ENCODE measurements at regions not wholly inside any gene's neighbourhood (a gene's known extent, or its start where the extent isn't known, plus 50 kb on each side); places are given as distances from the start of the nearest gene placed in this dataset.

DNA sequence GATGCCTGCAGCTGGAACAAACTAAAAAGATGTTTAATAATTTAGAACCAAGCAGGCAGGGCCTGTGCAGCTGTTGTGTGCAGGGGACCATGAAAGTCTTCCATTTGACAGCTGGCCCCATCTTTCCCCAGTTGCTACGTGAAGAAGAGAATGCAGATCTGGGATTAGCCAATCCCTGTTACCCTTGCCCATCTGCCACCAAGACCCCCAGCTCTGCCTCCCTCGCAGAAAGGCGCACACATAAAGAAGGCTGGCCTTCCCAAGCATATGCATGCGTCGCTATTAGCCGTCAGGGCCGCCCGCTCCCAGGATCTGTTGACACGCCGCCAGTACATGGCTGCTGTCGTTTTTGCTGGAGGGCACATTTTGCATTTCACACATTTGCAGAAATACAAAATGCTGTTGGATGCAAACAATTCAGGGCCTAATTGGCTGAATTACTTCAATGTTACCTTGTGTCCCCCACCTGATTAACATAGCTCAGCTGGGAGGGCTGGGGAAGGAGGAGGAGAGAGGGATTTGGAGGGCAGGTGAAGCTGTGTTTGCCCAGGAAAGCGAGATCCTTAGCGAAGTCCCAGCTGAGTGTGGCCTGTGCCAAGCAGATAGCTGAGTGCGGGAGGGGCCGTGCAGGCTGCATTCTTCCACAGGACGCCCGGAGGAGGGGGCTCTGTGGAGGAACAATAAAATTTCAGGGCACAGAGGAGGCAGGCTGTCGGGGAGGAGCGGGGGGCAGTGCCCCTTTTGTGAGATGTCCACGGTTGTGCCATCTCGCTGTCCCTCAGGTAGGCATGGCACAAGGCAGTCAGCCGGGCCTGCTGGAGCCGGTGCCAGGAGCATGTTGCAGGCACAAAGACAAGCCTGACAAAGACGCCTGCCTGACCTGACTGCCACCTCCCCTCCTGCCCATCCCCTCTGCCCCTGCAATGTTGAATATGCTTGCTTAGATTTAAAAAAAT, 443.0 kb upstream of the MKI67 start (continued):
- TF ChIP-seq FOXA2 (IDR thresholded peaks at IDR 0.05) (no peak), RXRA (IDR thresholded peaks at IDR 0.05) (no peak)

DNA sequence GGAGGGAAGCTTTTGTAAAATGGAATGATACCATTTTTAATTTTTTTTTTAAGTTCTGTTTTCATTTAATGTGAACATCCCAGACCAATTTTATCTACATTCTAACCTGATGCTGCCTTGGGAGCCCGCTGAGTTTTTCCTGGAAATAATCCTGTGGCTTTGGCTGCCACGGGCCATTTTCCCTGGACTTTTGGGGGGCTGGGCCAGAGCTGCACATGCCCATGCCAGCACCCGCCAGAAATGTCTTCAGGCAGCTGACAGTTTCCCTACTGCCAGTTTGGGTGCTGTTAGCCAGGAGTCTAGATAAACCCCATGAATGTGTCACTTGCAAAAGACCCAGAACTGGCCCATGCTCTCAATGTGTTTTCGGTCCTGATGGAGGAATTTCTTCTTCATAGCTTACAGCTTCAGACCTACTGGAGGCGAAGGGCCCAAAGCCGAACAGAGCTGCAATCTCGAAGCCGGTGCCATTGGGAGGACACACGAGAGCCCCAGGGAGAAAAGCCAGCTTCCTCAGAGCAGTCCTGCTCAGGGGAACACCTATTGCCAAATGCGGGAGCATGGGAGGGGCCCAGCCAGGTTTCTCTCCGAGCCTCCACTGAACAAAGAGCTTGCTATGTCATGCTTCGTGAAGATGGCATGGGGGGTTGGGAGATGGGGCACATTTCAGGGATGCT, 444.2 kb upstream of the MKI67 start:
- DNase-seq (ENCODE audit: low spot score), result no peak

DNA sequence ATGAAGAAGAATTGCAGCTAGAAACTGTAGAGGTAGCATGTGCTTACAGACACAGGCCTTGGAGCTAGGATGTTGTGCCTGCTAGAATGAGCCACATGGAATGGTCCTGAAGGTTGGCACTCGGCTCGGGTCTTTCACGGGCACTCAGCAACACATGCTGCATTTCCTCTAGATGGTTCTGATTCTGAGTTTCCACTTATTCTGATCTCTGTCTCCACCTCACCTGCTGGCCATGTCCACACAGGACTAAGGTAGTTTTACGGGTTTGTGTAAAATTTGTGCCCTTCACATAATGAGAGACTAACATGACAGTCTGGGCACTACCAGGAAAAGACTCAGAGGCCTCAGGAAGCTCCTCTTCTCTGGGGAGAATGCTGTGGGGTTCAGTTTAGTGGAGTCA, 444.8 kb upstream of the MKI67 start:
- H3K4me3 ChIP-seq (ENCODE audit: low read depth in 1 of 3, low read length in 3 of 3), result no peak overlapping the region
- H3K27ac ChIP-seq (ENCODE audit: low read depth in 1 of 2, low read length in 2 of 2), result no peak overlapping the region
- H3K4me1 ChIP-seq (ENCODE audit: control insufficient read depth in 4 of 4, insufficient read depth in 4 of 4, low read length in 3 of 4), result no peaks in the 10 kb centered on the region
- H3K9me3 ChIP-seq (ENCODE audit: control insufficient read depth in 4 of 4, low read length in 3 of 4), result no peaks in the 10 kb centered on the region
- no peaks in the 10 kb centered on the region for H3K36me3 ChIP-seq (ENCODE audit: control insufficient read depth in 4 of 4, insufficient read depth in 3 of 4, low read depth in 1 of 4, low read length in 3 of 4)
- no peak overlapping the region for H3K9ac ChIP-seq (ENCODE audit: low read depth in 1 of 2, low read length in 2 of 2)
- H3K27me3 ChIP-seq (ENCODE audit: control insufficient read depth in 4 of 4, insufficient read depth in 4 of 4, low read length in 3 of 4), result peaks cover 0 to 4% (median 0%) of the 10 kb centered on the region in 4 donors
- WGBS, result 85% methylated on average over 4 of the region's 4 CpGs
- no peak for DNase-seq (ENCODE audit: low spot score)
- TF ChIP-seq HNF4G (IDR thresholded peaks at IDR 0.05) (no peak), RXRA (IDR thresholded peaks at IDR 0.05) (no peak), GABPA (IDR thresholded peaks at IDR 0.05 in 1 of 2, conservative IDR thresholded peaks at IDR 0.05 in 1 of 2) (no peak)

More for the DNA sequence above, 444.2 kb upstream of the MKI67 start:
- Histone ChIP-seq H3K9me3 (ENCODE audit: control insufficient read depth in 4 of 4, low read length in 3 of 4) (no peaks in the 10 kb centered on the region), H3K9ac (ENCODE audit: low read depth in 1 of 2, low read length in 2 of 2) (no peak overlapping the region), H3K27me3 (ENCODE audit: control insufficient read depth in 4 of 4, insufficient read depth in 4 of 4, low read length in 3 of 4) (peaks cover 0 to 4% (median 0%) of the 10 kb centered on the region in 4 donors), H3K4me3 (ENCODE audit: low read depth in 1 of 3, low read length in 3 of 3) (no peak overlapping the region), H3K4me1 (ENCODE audit: control insufficient read depth in 4 of 4, insufficient read depth in 4 of 4, low read length in 3 of 4) (no peaks in the 10 kb centered on the region), H3K27ac (ENCODE audit: low read depth in 1 of 2, low read length in 2 of 2) (no peak overlapping the region), H3K36me3 (ENCODE audit: control insufficient read depth in 4 of 4, insufficient read depth in 3 of 4, low read depth in 1 of 4, low read length in 3 of 4) (no peaks in the 10 kb centered on the region)
- WGBS, result 76% methylated on average over 12 of the region's 12 CpGs
- no peak for TF ChIP-seq FOXA1 (IDR thresholded peaks at IDR 0.05)
- TF ChIP-seq, protein P1, sequence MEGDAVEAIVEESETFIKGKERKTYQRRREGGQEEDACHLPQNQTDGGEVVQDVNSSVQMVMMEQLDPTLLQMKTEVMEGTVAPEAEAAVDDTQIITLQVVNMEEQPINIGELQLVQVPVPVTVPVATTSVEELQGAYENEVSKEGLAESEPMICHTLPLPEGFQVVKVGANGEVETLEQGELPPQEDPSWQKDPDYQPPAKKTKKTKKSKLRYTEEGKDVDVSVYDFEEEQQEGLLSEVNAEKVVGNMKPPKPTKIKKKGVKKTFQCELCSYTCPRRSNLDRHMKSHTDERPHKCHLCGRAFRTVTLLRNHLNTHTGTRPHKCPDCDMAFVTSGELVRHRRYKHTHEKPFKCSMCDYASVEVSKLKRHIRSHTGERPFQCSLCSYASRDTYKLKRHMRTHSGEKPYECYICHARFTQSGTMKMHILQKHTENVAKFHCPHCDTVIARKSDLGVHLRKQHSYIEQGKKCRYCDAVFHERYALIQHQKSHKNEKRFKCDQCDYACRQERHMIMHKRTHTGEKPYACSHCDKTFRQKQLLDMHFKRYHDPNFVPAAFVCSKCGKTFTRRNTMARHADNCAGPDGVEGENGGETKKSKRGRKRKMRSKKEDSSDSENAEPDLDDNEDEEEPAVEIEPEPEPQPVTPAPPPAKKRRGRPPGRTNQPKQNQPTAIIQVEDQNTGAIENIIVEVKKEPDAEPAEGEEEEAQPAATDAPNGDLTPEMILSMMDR (IDR thresholded peaks at IDR 0.05; ENCODE audit: low read depth, low read length, missing input control), result no peak
- no peak for TF ChIP-seq GABPA (IDR thresholded peaks at IDR 0.05 in 1 of 2, conservative IDR thresholded peaks at IDR 0.05 in 1 of 2)

DNA sequence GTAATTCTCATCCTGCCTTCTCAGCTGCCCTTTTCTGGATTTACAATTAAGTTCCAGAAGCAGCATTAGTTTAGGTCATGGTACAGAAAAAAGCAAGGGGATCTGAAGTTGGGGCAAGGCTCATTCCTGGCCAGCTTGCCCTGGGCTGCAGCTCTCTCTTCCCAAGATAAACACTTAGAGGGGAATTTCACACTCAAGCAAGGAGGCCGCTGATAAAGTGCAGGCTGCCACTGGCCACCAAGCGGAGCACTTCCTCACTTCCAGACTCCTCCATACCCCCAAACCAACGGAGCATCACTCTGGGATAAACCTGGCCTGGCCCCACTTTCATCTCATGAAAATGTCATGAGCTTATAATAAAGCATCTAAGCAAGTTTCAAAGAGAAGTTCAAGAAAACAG, 445.5 kb upstream of the MKI67 start:
- TF ChIP-seq EGR1 (IDR thresholded peaks at IDR 0.05; ENCODE audit: low read depth in 2 of 2), result no peak
- no peak for TF ChIP-seq TAF1 (conservative IDR thresholded peaks at IDR 0.05)
- no peak for TF ChIP-seq HNF4A (conservative IDR thresholded peaks at IDR 0.05)
- no peak for TF ChIP-seq YY1 (IDR thresholded peaks at IDR 0.05)
- no peak for TF ChIP-seq NR2F2 (IDR thresholded peaks at IDR 0.05)
- no peak for TF ChIP-seq RXRA (IDR thresholded peaks at IDR 0.05)
- no peak overlapping the region for H3K4me3 ChIP-seq (ENCODE audit: low read depth in 1 of 3, low read length in 3 of 3)
- no peaks in the 10 kb centered on the region for H3K4me1 ChIP-seq (ENCODE audit: control insufficient read depth in 4 of 4, insufficient read depth in 4 of 4, low read length in 3 of 4)
- H3K27ac ChIP-seq (ENCODE audit: low read depth in 1 of 2, low read length in 2 of 2), result no peak overlapping the region
- no peak overlapping the region for H3K9ac ChIP-seq (ENCODE audit: low read depth in 1 of 2, low read length in 2 of 2)
- no peak for DNase-seq (ENCODE audit: low spot score)
- H3K9me3 ChIP-seq (ENCODE audit: control insufficient read depth in 4 of 4, low read length in 3 of 4), result no peaks in the 10 kb centered on the region
- 38% methylated on average over 3 of the region's 3 CpGs for WGBS
- H3K36me3 ChIP-seq (ENCODE audit: control insufficient read depth in 4 of 4, insufficient read depth in 3 of 4, low read depth in 1 of 4, low read length in 3 of 4), result no peaks in the 10 kb centered on the region
- H3K27me3 ChIP-seq (ENCODE audit: control insufficient read depth in 4 of 4, insufficient read depth in 4 of 4, low read length in 3 of 4), result peaks cover 0 to 4% (median 0%) of the 10 kb centered on the region in 4 donors

Measured in liver (tissue), 8 donors.